MM.1S (cell line): ENCODE measurements at regions not wholly inside any gene's neighbourhood (a gene's known extent, or its start where the extent isn't known, plus 50 kb on each side); places are given as distances from the start of the nearest gene placed in this dataset.

Experiments used
- EZH2 ChIP-seq: fragments of 300-600 bp; sonication (generic); optimal IDR thresholded peaks from 2 replicates; pipeline ENCODE3; 2017; ENCODE audit warnings: low read depth, mild to moderate bottlenecking, antibody characterized with exemption, low read length, mixed read lengths
- EZH2phosphoT487 ChIP-seq: fragments of 300-600 bp; sonication (generic); IDR thresholded peaks from 2 replicates; pipeline ENCODE4 v1.6.1; 2018; ENCODE audit warnings: antibody characterized with exemption, low read length
- TF ChIP-seq, protein P1 (sequence below): fragments of 300-600 bp; sonication (generic); IDR thresholded peaks from 2 replicates; pipeline ENCODE4 v1.5.1; 2016; ENCODE audit warnings: antibody characterized with exemption, low read length, mixed read lengths

DNA sequence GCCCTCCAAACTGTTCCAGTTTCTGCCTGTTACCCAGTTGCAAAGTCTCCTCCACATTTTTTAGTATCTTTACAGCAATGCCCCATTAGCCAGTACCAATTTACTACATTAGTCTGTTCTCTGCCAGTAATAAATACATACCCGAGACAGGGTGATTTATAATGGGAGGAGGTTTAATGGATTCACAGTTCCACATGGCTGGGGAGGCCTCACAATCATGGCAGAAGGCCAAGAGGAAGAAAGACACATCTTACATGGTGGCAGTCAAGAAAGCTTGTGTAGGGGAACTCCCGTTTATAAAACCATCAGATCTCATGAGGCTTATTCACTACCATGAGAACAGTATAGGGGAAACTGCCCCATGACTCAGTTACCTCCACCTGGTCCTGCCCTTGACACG, 600.7 kb upstream of the CDH6 start:
- TF ChIP-seq, protein P1, sequence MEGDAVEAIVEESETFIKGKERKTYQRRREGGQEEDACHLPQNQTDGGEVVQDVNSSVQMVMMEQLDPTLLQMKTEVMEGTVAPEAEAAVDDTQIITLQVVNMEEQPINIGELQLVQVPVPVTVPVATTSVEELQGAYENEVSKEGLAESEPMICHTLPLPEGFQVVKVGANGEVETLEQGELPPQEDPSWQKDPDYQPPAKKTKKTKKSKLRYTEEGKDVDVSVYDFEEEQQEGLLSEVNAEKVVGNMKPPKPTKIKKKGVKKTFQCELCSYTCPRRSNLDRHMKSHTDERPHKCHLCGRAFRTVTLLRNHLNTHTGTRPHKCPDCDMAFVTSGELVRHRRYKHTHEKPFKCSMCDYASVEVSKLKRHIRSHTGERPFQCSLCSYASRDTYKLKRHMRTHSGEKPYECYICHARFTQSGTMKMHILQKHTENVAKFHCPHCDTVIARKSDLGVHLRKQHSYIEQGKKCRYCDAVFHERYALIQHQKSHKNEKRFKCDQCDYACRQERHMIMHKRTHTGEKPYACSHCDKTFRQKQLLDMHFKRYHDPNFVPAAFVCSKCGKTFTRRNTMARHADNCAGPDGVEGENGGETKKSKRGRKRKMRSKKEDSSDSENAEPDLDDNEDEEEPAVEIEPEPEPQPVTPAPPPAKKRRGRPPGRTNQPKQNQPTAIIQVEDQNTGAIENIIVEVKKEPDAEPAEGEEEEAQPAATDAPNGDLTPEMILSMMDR: no peak
- no peak for TF ChIP-seq EZH2phosphoT487
- TF ChIP-seq EZH2: no peak
